Stimulated activated naive B cell treated with anti-CD40 and anti-IgM and Interleukin-4, amounts not matched to agents 10 μg/mL and 1 μg/mL and 100 μg/mL, for 72 hours (primary cell): ENCODE measurements at regions not wholly inside any gene's neighbourhood (a gene's known extent, or its start where the extent isn't known, plus 50 kb on each side); places are given as distances from the start of the nearest gene placed in this dataset.
"Not testable (repeated sequence)": the region's sequence is repeated elsewhere in the genome, so short reads cannot be mapped to it uniquely, and the experiment has no call there.

Experiments used
- ATAC-seq, 2 donors: fragments of 150-1000 bp; cut with Tn5 transposase; replicated peaks; 2 replicates each; pipeline ENCODE4 v1.10.0; 2021; ENCODE audit warnings: moderate library complexity in 1 of 2
- DNase-seq: peaks from one replicate; pipeline ENCODE4 v3.0.0; 2021
- H3K27ac Mint-ChIP-seq: one replicate; pipeline ENCODE4 v1.8.0; 2022; ENCODE audit warnings: mild to moderate bottlenecking, mixed read lengths
- H3K27me3 Mint-ChIP-seq, 2 donors: one replicate each; pipeline ENCODE4 v1.8.0; 2022; ENCODE audit warnings: mixed read lengths in 2 of 2
- H3K36me3 Mint-ChIP-seq, 2 donors: one replicate each; pipeline ENCODE4 v1.8.0; 2022; ENCODE audit warnings: mixed read lengths in 2 of 2, mild to moderate bottlenecking in 1 of 2
- H3K4me1 Mint-ChIP-seq, 2 donors: one replicate each; pipeline ENCODE4 v1.8.0; 2022; ENCODE audit warnings: mixed read lengths in 2 of 2, mild to moderate bottlenecking in 1 of 2
- H3K4me3 Mint-ChIP-seq, 2 donors: one replicate each; pipeline ENCODE4 v1.8.0; 2022; ENCODE audit warnings: mild to moderate bottlenecking in 2 of 2, mixed read lengths in 2 of 2, moderate library complexity in 1 of 2
- H3K9me3 Mint-ChIP-seq, 2 donors: one replicate each; pipeline ENCODE4 v1.8.0; 2022; ENCODE audit warnings: mixed read lengths in 2 of 2, mild to moderate bottlenecking in 1 of 2

DNA sequence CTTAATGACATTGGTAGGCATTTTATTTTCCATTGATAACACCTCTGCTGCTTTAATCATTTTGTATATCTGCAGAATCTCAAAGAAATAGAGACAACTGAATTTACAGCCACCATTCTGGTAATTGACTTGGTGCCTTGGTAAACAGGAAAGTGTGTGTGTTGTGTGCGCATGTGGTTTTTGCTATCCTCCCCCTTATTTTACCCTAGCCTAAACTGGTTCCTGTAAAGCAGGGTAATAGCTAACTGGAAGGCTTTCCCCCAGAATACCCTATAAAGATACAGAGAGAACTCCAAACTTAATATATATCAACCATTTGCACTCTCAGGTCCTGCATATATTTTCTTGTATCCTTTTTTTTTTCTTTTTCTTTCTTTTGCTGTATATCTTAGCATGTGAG, 149.5 kb upstream of the ADGRL4 start:
- no peaks in the 10 kb centered on the region for H3K27me3 Mint-ChIP-seq
- no peak overlapping the region for H3K4me3 Mint-ChIP-seq
- no peaks in the 10 kb centered on the region for H3K36me3 Mint-ChIP-seq
- no peak overlapping the region for H3K27ac Mint-ChIP-seq
- DNase-seq (no peak), ATAC-seq (no peak)
- H3K4me1 Mint-ChIP-seq, result no peaks in the 10 kb centered on the region
- no peaks in the 10 kb centered on the region for H3K9me3 Mint-ChIP-seq

DNA sequence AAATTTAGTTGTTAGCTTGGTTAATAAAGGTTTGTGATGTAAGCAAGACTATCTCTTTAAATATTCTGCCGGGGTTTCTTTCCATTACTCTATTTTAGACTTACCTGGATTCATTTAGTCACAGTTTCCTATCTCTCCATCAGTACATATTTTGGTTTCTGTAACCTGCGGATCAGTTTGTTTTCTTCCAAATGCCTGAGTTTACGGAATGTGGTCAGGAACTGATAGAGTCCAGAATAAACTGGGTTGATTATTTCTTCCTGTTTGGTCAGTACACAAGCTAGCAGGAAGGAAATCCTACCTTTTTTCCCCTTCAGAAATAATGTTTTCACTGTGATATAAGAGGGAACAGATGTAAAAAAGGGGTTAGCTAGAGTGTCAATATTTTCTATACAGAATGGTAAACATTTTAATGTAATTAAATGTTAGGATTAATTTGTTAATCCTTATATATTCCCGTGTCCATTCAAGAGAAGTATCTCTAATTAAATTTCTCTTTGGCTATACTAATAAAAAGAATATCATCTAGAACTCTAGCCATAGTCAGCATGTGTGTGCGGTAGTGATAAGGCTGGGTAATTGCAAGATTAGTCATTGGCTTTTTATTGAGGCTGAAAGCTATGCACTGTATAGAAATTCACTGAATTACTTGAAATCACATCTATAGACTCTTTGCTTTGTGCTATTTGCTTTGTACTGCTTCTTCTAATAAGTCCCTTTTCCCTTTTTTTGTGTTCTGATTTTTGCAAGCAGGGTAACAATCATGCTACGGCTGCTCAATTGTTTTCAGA, 144.7 kb upstream of the ADGRL4 start:
- H3K4me3 Mint-ChIP-seq, result no peak overlapping the region
- H3K4me1 Mint-ChIP-seq, result no peaks in the 10 kb centered on the region
- H3K9me3 Mint-ChIP-seq, result peaks cover 3 to 5% of the 10 kb centered on the region in 2 donors
- ATAC-seq, result no peak
- no peaks in the 10 kb centered on the region for H3K27me3 Mint-ChIP-seq
- H3K36me3 Mint-ChIP-seq, result no peaks in the 10 kb centered on the region
- no peak overlapping the region for H3K27ac Mint-ChIP-seq
- no peak for DNase-seq

DNA sequence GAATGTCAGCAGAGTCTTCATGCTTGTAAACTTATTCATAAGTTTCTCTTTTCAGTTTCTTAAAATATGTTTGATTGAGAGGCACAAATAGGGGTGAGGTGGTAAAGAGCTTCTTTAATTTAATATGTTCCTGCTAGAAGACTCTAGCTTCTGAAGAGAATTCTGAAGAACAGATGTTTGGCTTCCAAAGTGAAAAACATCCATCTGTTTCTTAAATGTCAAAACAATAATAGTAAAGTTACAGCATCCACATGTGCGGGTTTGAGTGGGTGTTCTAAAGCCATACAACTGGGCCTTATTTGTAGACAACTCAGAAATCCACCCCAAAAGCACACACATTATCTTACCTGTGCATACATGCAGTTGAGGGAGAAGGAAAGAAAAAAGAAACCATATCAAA, 144.0 kb upstream of the ADGRL4 start:
- Mint-ChIP-seq H3K9me3 (peaks cover 3 to 5% of the 10 kb centered on the region in 2 donors), H3K27ac (no peak overlapping the region), H3K27me3 (no peaks in the 10 kb centered on the region), H3K36me3 (no peaks in the 10 kb centered on the region), H3K4me3 (no peak overlapping the region), H3K4me1 (no peaks in the 10 kb centered on the region)
- ATAC-seq (no peak), DNase-seq (no peak)

DNA sequence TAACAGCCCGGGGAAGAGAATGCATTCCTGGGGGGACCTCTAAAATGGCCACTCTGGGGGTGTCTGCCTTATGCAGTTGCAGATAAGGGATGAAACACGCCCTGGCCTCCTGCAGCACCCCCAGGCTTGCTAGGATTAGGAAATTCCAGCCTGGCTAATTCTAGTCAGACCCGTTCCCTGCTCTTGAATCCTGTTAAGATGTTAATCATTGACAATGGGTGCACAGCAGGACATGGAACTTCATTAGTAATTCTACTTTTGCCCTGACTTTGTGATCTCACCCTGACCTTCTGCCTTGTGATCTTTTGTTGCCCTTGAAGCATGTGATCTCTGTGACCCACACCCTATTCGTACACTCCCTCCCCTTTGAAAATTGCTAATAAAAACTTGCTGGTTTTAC, 131.7 kb upstream of the ADGRL4 start:
- DNase-seq, ATAC-seq, H3K9me3 Mint-ChIP-seq, H3K27me3 Mint-ChIP-seq, H3K27ac Mint-ChIP-seq, H3K36me3 Mint-ChIP-seq, H3K4me1 Mint-ChIP-seq, H3K4me3 Mint-ChIP-seq: not testable (repeated sequence)

DNA sequence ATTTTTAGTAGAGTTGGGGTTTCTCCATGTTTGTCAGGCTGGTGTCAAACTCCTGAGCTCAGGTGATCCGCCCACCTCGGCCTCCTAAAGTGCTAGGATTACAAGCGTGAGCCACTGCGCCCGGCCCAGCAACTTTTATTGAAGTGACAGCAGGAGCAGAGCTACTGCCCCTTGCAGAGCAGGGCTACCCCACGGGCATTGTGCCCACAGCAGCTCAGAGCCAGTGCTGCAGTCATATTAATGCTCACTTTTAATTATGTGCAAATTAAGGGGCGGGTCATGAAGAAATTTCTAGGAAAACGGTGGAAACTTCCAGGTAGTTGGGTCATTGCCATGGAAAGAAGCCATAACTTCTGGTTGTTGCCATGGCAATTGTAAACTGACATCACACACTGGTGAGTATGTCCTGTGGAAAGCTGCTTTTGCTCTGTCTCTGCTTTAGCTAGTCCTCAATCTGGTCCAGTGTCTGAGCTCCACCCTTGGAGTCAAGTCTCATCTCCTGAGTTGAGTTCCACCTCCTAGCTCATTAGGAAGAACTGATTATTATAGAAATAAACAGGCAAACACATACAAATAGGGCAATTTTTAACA, 127.3 kb upstream of the ADGRL4 start:
- no peaks in the 10 kb centered on the region for H3K4me1 Mint-ChIP-seq
- H3K9me3 Mint-ChIP-seq, result peaks cover 2 to 3% of the 10 kb centered on the region in 2 donors
- no peak overlapping the region for H3K27ac Mint-ChIP-seq
- ATAC-seq (no peak), DNase-seq (no peak)
- H3K27me3 Mint-ChIP-seq, result no peaks in the 10 kb centered on the region
- no peak overlapping the region for H3K4me3 Mint-ChIP-seq
- no peaks in the 10 kb centered on the region for H3K36me3 Mint-ChIP-seq

DNA sequence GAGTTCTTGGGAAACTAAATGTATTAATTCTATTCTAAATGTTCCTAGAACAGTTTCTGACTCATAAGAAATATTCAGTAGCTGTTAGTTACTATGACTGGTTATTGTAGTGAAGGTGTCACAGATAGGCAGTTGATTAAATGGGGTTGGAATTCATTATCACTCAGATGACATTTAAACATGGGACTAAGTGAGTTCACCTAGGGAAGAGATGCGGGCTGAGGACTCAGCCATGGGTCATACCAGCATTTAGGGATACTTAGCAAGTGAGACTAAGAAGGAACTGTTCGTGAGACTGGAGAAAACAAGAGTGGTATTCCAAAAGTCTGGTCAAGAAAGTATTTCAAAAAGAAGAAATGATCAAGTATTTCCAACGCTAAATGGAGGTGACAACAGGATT, 125.1 kb upstream of the ADGRL4 start:
- Mint-ChIP-seq H3K4me1 (no peaks in the 10 kb centered on the region), H3K36me3 (no peaks in the 10 kb centered on the region)

DNA sequence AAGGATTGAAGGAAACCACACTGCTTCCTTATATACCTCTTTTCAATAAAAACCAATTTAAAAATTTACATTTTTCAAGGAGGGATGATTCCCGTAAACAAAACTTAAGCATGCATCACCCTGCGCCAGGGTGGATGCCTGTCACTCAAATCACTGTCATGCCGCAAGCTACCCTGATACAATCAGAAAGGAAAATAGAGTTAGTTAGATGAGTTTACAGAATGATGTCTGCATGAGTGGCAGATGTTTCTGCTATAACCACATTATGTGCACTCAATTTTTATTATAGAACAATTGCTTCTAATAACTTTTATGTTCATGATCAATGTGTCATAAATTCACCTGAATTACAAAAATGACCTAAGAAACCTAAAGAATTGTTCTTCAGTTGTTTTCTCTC, 123.4 kb upstream of the ADGRL4 start:
- H3K27ac Mint-ChIP-seq, result no peak overlapping the region
- H3K36me3 Mint-ChIP-seq, result no peaks in the 10 kb centered on the region

More for the DNA sequence above, 125.1 kb upstream of the ADGRL4 start:
- no peak overlapping the region for H3K4me3 Mint-ChIP-seq
- H3K27ac Mint-ChIP-seq, result no peak overlapping the region
- DNase-seq (no peak), ATAC-seq (no peak)
- H3K27me3 Mint-ChIP-seq, result no peaks in the 10 kb centered on the region
- peaks cover 0 to 2% of the 10 kb centered on the region in 2 donors for H3K9me3 Mint-ChIP-seq

DNA sequence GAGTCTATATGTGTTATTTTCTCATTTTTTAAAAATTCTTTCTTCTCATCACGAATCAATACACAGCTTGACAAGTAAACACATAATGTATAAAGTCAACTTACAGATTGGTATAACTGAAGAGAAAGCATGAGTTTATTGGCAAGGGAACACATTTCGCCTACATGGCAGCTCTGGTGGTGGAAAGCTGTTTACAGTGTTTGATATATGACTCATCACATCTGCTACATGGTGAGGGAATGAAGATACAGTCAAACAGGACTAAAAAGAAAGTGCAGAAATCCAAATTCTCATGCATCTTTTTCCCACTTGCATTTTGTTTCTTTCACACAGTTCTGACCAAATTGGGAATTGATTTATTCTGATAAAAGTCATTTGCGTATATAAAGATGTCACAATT, 122.2 kb upstream of the ADGRL4 start:
- no peak for ATAC-seq
- Mint-ChIP-seq H3K4me3 (no peak overlapping the region), H3K27me3 (no peaks in the 10 kb centered on the region), H3K4me1 (no peaks in the 10 kb centered on the region), H3K36me3 (no peaks in the 10 kb centered on the region), H3K27ac (no peak overlapping the region), H3K9me3 (peaks cover 4 to 7% of the 10 kb centered on the region in 2 donors)
- DNase-seq, result no peak

More for the DNA sequence above, 123.4 kb upstream of the ADGRL4 start:
- ATAC-seq, result no peak
- H3K4me3 Mint-ChIP-seq, result no peak overlapping the region
- no peaks in the 10 kb centered on the region for H3K27me3 Mint-ChIP-seq
- H3K4me1 Mint-ChIP-seq, result no peaks in the 10 kb centered on the region
- DNase-seq, result no peak
- peaks cover 4 to 7% of the 10 kb centered on the region in 2 donors for H3K9me3 Mint-ChIP-seq

DNA sequence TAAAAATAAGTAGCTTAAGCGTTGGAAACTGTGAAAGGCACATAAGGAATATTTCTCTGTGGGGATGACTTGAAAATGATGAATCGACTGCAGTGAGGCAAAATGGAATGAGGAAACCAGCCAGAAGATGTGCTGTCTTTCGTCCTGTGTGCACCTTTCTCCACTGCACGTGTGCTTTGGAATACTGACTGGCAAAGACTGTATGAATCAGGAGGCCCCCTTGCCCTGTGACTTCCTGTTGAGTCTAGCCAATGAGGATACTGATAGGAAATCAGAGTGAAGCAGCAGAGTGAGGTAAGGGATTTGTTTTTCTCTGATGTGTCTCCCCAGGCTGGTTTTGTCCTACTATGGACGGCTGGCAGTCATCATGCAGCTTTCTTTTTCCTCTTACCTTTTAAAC, 118.2 kb upstream of the ADGRL4 start:
- Mint-ChIP-seq H3K4me1 (no peaks in the 10 kb centered on the region), H3K4me3 (no peak overlapping the region), H3K36me3 (no peaks in the 10 kb centered on the region), H3K27ac (no peak overlapping the region), H3K27me3 (no peaks in the 10 kb centered on the region), H3K9me3 (peaks cover 4 to 7% of the 10 kb centered on the region in 2 donors)
- ATAC-seq (no peak), DNase-seq (no peak)

DNA sequence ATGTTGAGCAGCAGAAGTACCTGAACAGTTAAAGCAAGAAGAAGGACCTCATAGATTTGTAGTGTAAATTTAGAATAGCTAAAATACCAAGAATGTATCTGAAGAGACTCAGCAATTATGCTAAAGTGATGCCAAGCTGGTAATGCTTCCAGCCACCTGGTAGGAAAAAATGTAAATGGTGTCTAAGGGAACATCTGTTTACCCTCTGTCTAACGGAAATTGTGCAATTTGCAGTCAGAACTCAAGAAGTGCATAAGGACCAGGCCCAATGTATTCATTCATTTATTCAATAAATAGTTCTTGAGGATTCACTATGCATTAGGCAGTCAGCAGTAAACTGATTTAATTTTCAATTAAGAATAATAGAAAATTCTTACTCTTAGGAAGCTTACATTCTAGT, 116.0 kb upstream of the ADGRL4 start:
- Mint-ChIP-seq H3K4me3 (no peak overlapping the region), H3K27ac (no peak overlapping the region), H3K9me3 (peaks cover 4 to 7% of the 10 kb centered on the region in 2 donors), H3K36me3 (no peaks in the 10 kb centered on the region), H3K4me1 (no peaks in the 10 kb centered on the region), H3K27me3 (no peaks in the 10 kb centered on the region)
- ATAC-seq, result no peak
- DNase-seq, result no peak

DNA sequence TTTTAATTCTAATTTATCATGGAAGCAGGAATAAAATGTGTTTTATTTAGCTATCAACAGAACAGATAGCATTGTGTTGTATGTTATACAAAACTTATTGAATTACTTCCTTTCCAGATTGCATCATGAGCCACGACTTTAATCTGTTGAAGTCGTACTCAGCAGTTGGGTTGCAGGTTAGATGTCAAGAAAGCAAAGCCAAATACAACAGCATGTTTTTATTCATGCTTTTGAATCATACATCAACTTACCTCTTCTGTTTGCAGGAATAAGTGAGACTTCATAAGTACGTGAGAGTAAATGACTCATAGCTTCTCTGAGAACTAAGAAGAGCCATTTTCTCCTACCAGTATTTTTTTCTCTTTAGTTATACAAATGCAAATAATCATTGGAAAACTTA, 110.8 kb upstream of the ADGRL4 start:
- ATAC-seq, result no peak
- Mint-ChIP-seq H3K4me3 (no peak overlapping the region), H3K27me3 (no peaks in the 10 kb centered on the region), H3K36me3 (no peaks in the 10 kb centered on the region), H3K27ac (no peak overlapping the region), H3K4me1 (no peaks in the 10 kb centered on the region), H3K9me3 (peaks cover 0 to 3% of the 10 kb centered on the region in 2 donors)
- DNase-seq, result no peak

DNA sequence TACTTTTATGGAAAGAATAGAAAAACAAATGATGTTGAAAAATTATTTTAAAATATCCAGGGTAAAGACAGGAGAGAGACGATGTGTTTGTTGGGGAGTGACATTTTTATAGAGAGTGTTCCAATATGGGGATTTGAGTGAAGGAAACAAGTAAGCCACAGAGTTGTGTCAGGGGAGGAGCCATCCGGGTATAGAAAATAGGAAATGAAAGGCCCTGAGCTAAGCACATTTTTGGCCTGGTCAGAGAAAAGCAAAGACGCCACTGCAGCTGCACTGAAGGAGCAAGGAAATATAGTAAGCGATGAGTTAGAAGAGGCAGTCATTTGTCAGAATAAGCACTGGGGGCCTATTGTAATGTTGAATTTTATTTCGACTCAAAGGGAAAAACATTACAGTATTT, 107.3 kb upstream of the ADGRL4 start:
- H3K36me3 Mint-ChIP-seq, result no peaks in the 10 kb centered on the region
- DNase-seq, result no peak
- no peaks in the 10 kb centered on the region for H3K27me3 Mint-ChIP-seq
- peaks cover 0 to 3% of the 10 kb centered on the region in 2 donors for H3K9me3 Mint-ChIP-seq
- H3K27ac Mint-ChIP-seq, result no peak overlapping the region
- no peak overlapping the region for H3K4me3 Mint-ChIP-seq
- ATAC-seq, result no peak
- H3K4me1 Mint-ChIP-seq, result no peaks in the 10 kb centered on the region

DNA sequence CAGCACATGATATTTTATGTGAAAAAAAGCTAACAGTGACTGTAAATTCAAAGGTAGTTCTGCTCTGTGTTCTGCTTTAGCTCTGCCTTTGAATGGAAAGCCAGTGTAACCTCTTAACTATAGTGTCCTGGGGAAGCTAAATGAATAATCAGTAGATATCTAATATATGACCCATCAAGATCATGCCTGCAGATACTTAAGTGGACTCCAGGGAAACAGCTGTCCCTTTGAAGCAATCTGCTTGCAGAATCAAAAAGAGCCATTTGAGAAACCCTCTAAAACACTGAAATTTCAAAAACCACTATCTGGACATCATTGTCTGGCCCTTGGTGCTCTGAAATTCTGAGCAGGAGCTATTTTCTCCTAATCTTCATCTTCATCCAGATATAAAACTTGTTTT, 104.2 kb upstream of the ADGRL4 start:
- Mint-ChIP-seq H3K9me3 (peaks cover 1 to 9% of the 10 kb centered on the region in 2 donors), H3K27me3 (no peaks in the 10 kb centered on the region), H3K4me3 (no peak overlapping the region), H3K36me3 (no peaks in the 10 kb centered on the region), H3K4me1 (no peaks in the 10 kb centered on the region), H3K27ac (no peak overlapping the region)
- no peak for DNase-seq
- ATAC-seq, result no peak

DNA sequence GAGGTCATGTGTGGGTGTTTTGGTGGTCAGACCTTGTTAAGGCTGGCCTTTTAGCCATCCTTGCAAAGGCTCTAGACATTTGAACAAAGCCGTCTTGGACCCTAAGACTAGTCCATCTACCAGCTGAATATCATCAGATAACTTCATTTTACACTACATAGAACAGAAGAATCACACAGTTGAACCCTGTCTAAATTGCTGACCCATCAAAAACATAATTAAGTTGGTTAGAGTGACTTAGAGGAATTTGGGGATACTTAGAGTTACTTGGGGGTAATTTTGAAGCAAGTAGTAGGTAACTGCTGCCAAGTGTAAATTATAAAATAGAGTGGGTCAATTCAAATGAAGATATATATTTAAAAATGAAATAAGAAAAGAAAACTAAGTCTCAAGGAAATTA, 102.9 kb upstream of the ADGRL4 start:
- Mint-ChIP-seq H3K27me3 (no peaks in the 10 kb centered on the region), H3K9me3 (peaks cover 3 to 9% of the 10 kb centered on the region in 2 donors), H3K36me3 (no peaks in the 10 kb centered on the region), H3K27ac (no peak overlapping the region), H3K4me1 (no peaks in the 10 kb centered on the region), H3K4me3 (no peak overlapping the region)
- no peak for ATAC-seq
- DNase-seq, result no peak

DNA sequence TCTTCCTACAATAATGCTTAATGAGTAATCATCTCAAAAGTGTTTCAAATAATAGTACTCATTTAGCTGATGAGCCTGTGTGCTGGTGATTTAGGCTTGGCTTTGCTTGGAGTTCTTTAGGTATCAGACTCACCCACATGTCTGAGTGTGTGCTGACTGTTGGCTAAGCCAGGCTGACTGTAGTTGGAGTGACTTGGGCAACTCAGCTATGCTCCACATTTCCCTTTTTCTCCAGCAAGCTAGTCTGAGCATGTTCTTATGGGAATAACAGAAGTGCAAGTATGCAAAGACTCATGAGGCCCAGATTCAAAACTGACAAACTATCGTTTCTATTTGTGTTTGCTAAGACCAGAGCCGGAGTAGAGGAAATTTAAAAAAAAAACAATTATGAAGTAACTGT, 99.0 kb upstream of the ADGRL4 start:
- ATAC-seq, result no peak
- no peak overlapping the region for H3K27ac Mint-ChIP-seq

More for the DNA sequence above, 99.0 kb upstream of the ADGRL4 start:
- Mint-ChIP-seq H3K27me3 (no peaks in the 10 kb centered on the region), H3K36me3 (no peaks in the 10 kb centered on the region), H3K4me3 (no peak overlapping the region), H3K4me1 (no peaks in the 10 kb centered on the region), H3K9me3 (peaks cover 2 to 9% of the 10 kb centered on the region in 2 donors)
- no peak for DNase-seq
